Breast epithelium (tissue), 3 donors: ENCODE measurements at regions not wholly inside any gene's neighbourhood (a gene's known extent, or its start where the extent isn't known, plus 50 kb on each side); places are given as distances from the start of the nearest gene placed in this dataset.

ENCODE experiments used
- CTCF ChIP-seq, 3 donors: fragments of 450-650 bp; IDR thresholded peaks; one replicate each; pipeline ENCODE4 v1.5.1; 2016 to 2017; ENCODE audit warnings: antibody characterized with exemption in 3 of 3, mild to moderate bottlenecking in 3 of 3, moderate library complexity in 3 of 3
- POLR2A ChIP-seq: fragments of 450-650 bp; IDR thresholded peaks from one replicate; pipeline ENCODE4 v1.6.1; 2016; ENCODE audit warnings: antibody characterized with exemption, mild to moderate bottlenecking, moderate library complexity

GRCh38 chr10:9668411-9668810, 1349.3 kb upstream of the CELF2 start:
- no peak for TF ChIP-seq CTCF (IDR thresholded peaks at IDR 0.05)
- TF ChIP-seq POLR2A, result no peak
